H9 (cell line): ENCODE measurements at regions not wholly inside any gene's neighbourhood (a gene's known extent, or its start where the extent isn't known, plus 50 kb on each side); places are given as distances from the start of the nearest gene placed in this dataset.

Source experiments
- DNase-seq: peaks from one replicate; pipeline ENCODE4 v3.0.0-alpha.2; 2017
- H2AFZ ChIP-seq: one replicate; pipeline ENCODE4 v1.6.1; 2013; ENCODE audit warnings: mild to moderate bottlenecking, low read length, control low read depth, moderate library complexity
- H2AK5ac ChIP-seq: 2 replicates; pipeline ENCODE4 v1.6.1; 2013; ENCODE audit warnings: low read length, control low read depth, mixed read lengths; ENCODE audit not compliant: insufficient read length
- H2BK120ac ChIP-seq: one replicate; pipeline ENCODE4 v1.6.1; 2013; ENCODE audit warnings: low read depth, mild to moderate bottlenecking, low read length, control low read depth, inconsistent platforms; ENCODE audit not compliant: poor library complexity, severe bottlenecking
- H2BK12ac ChIP-seq: 2 replicates; pipeline ENCODE4 v1.6.1; 2013; ENCODE audit warnings: low read length, control low read depth, mixed read lengths, low read depth; ENCODE audit not compliant: insufficient read length
- H2BK15ac ChIP-seq: 2 replicates; pipeline ENCODE4 v1.6.1; 2013; ENCODE audit warnings: low read depth, low read length, control low read depth
- H2BK20ac ChIP-seq: one replicate; pipeline ENCODE4 v1.6.1; 2013; ENCODE audit warnings: low read depth, mild to moderate bottlenecking, low read length, control low read depth, inconsistent platforms; ENCODE audit not compliant: poor library complexity, severe bottlenecking
- H2BK5ac ChIP-seq: 2 replicates; pipeline ENCODE4 v1.6.1; 2013; ENCODE audit warnings: low read length, control low read depth, mixed read lengths; ENCODE audit not compliant: insufficient read length
- H3K14ac ChIP-seq: 2 replicates; pipeline ENCODE4 v1.6.1; 2013; ENCODE audit warnings: low read length, control low read depth; ENCODE audit not compliant: insufficient read depth
- H3K18ac ChIP-seq: 2 replicates; pipeline ENCODE4 v1.6.1; 2013; ENCODE audit warnings: low read depth, mild to moderate bottlenecking, mixed read lengths, low read length, control low read depth; ENCODE audit not compliant: insufficient read length
- H3K23ac ChIP-seq: 2 replicates; pipeline ENCODE4 v1.6.1; 2013; ENCODE audit warnings: low read length, control low read depth, mixed read lengths, low read depth; ENCODE audit not compliant: insufficient read length
- H3K23me2 ChIP-seq: 2 replicates; pipeline ENCODE4 v1.6.1; 2013; ENCODE audit warnings: low read depth, mild to moderate bottlenecking, mixed read lengths, low read length, control low read depth; ENCODE audit not compliant: insufficient read length, poor library complexity, severe bottlenecking
- H3K27ac ChIP-seq: 2 replicates; pipeline ENCODE4 v1.5.1; 2013; ENCODE audit warnings: low read length, control low read depth, mixed read lengths, low read depth; ENCODE audit not compliant: insufficient read length
- H3K27me3 ChIP-seq: 2 replicates; pipeline ENCODE4 v1.6.1; 2013; ENCODE audit warnings: low read length, control low read depth, inconsistent platforms; ENCODE audit not compliant: insufficient read depth
- H3K4ac ChIP-seq: 2 replicates; pipeline ENCODE4 v1.6.1; 2013; ENCODE audit warnings: low read depth, mild to moderate bottlenecking, control low read depth, inconsistent platforms, low read length, moderate library complexity
- H3K4me1 ChIP-seq: 2 replicates; pipeline ENCODE4 v1.6.1; 2013; ENCODE audit warnings: low read length, control low read depth, inconsistent platforms; ENCODE audit not compliant: insufficient read depth
- H3K4me2 ChIP-seq: 2 replicates; pipeline ENCODE4 v1.6.1; 2013; ENCODE audit warnings: low read length, control low read depth, mixed read lengths; ENCODE audit not compliant: insufficient read length, insufficient read depth
- H3K56ac ChIP-seq: 2 replicates; pipeline ENCODE4 v1.6.1; 2013; ENCODE audit warnings: low read depth, mild to moderate bottlenecking, mixed read lengths, low read length, control low read depth; ENCODE audit not compliant: insufficient read length
- H3K79me1 ChIP-seq: 2 replicates; pipeline ENCODE4 v1.6.1; 2013; ENCODE audit warnings: low read depth, mild to moderate bottlenecking, moderate library complexity, low read length, control low read depth, inconsistent platforms; ENCODE audit not compliant: insufficient read depth, poor library complexity, severe bottlenecking
- H3K79me2 ChIP-seq: 2 replicates; pipeline ENCODE4 v1.6.1; 2013; ENCODE audit warnings: low read length, control low read depth, inconsistent platforms; ENCODE audit not compliant: insufficient read depth
- H3K9ac ChIP-seq: 2 replicates; pipeline ENCODE4 v1.6.1; 2013; ENCODE audit warnings: low read length, control low read depth, mixed read lengths; ENCODE audit not compliant: insufficient read length; ENCODE audit errors: extremely low read depth
- H3K9me3 ChIP-seq: one replicate; pipeline ENCODE4 v1.6.1; 2013; ENCODE audit warnings: low read depth, low read length, inconsistent platforms; ENCODE audit not compliant: control insufficient read depth
- H3T11ph ChIP-seq: one replicate; pipeline ENCODE4 v1.6.1; 2013; ENCODE audit warnings: mild to moderate bottlenecking, low read length, control low read depth, inconsistent platforms
- H4K20me1 ChIP-seq: one replicate; pipeline ENCODE4 v1.6.1; 2013; ENCODE audit not compliant: control insufficient read depth, insufficient read length, insufficient read depth
- H4K5ac ChIP-seq: 2 replicates; pipeline ENCODE4 v1.6.1; 2013; ENCODE audit warnings: low read depth, mild to moderate bottlenecking, mixed read lengths, low read length, control low read depth; ENCODE audit not compliant: insufficient read length
- H4K8ac ChIP-seq: replicated peaks from 2 replicates; pipeline ENCODE4 v1.6.1; 2013; ENCODE audit warnings: low read length, control low read depth, mixed read lengths, low read depth; ENCODE audit not compliant: insufficient read length
- H4K91ac ChIP-seq: 2 replicates; pipeline ENCODE4 v1.6.1; 2013; ENCODE audit warnings: low read depth, mild to moderate bottlenecking, moderate library complexity, mixed read lengths, low read length, control low read depth; ENCODE audit not compliant: insufficient read length
- H3K27ac Mint-ChIP-seq, 3 experiments: 2 replicates in 2 of 3; 3 replicates in 1 of 3; pipeline ENCODE4 v1.8.0; 2020 to 2021; ENCODE audit warnings: mixed read lengths in 3 of 3, mild to moderate bottlenecking in 1 of 3, moderate library complexity in 1 of 3
- H3K27me3 Mint-ChIP-seq: 2 replicates; pipeline ENCODE4 v1.8.0; 2021; ENCODE audit warnings: low read depth, mild to moderate bottlenecking, moderate library complexity, mixed read lengths
- H3K36me3 Mint-ChIP-seq, 3 experiments: 2 replicates in 2 of 3; 3 replicates in 1 of 3; pipeline ENCODE4 v1.8.0; 2020 to 2021; ENCODE audit warnings: low read depth in 3 of 3, mixed read lengths in 3 of 3; ENCODE audit not compliant: insufficient read depth in 1 of 3
- H3K4me1 Mint-ChIP-seq, 2 experiments: 2 replicates each; pipeline ENCODE4 v1.8.0; 2020; ENCODE audit warnings: mixed read lengths in 2 of 2
- H3K4me3 Mint-ChIP-seq, 2 experiments: 2 replicates in 1 of 2; 3 replicates in 1 of 2; pipeline ENCODE4 v1.8.0; 2020 to 2021; ENCODE audit warnings: mild to moderate bottlenecking in 2 of 2, mixed read lengths in 2 of 2, moderate library complexity in 1 of 2
- H3K9me3 Mint-ChIP-seq, 2 experiments: 2 replicates in 1 of 2; 3 replicates in 1 of 2; pipeline ENCODE4 v1.8.0; 2020; ENCODE audit warnings: mild to moderate bottlenecking in 2 of 2, mixed read lengths in 2 of 2, moderate library complexity in 1 of 2
- CTCF ChIP-seq: fragments of 200-600 bp; sonication (generic); conservative IDR thresholded peaks from 3 replicates; pipeline ENCODE4 v1.8.0; 2021; ENCODE audit warnings: antibody characterized with exemption, mild to moderate bottlenecking
- WGBS: extraction: QIAGEN DNeasy Blood & Tissue Kit; methylation state at CpG from one replicate; pipeline ENCODE4 v1.1.7; 2013; ENCODE audit warnings: missing lambda C conversion rate, low lambda C conversion rate, mixed read lengths; ENCODE audit not compliant: insufficient read length; ENCODE audit errors: extremely low coverage; 5-methylcytosine and 5-hydroxymethylcytosine counted together

- Histone ChIP-seq H4K8ac (no peak overlapping the region), H2AFZ (no peak overlapping the region), H3T11ph (no peak overlapping the region), H3K4me2 (no peak overlapping the region), H2BK15ac (no peak overlapping the region), H3K23ac (no peak overlapping the region), H4K20me1 (no peaks in the 10 kb centered on the region), H3K9ac (no peak overlapping the region), H3K79me2 (no peaks in the 10 kb centered on the region), H4K5ac (no peak overlapping the region), H3K4me1 (no peaks in the 10 kb centered on the region), H3K9me3 (no peaks in the 10 kb centered on the region), H3K27me3 (no peaks in the 10 kb centered on the region), H2BK12ac (no peak overlapping the region), H3K23me2 (no peaks in the 10 kb centered on the region), H2BK20ac (no peak overlapping the region), H2BK5ac (no peak overlapping the region), H3K56ac (no peak overlapping the region), H2AK5ac (no peak overlapping the region), H3K4ac (no peak overlapping the region), H3K27ac (no peak overlapping the region), H4K91ac (no peak overlapping the region), H3K79me1 (no peaks in the 10 kb centered on the region), H3K14ac (no peak overlapping the region), H2BK120ac (no peak overlapping the region), H3K18ac (no peak overlapping the region)
- H3K27ac Mint-ChIP-seq: no peak overlapping the region
- no peaks in the 10 kb centered on the region; a peak in 2 of 7 replicates for H3K36me3 Mint-ChIP-seq
- H3K4me3 Mint-ChIP-seq: no peak overlapping the region
- H3K4me1 Mint-ChIP-seq: peaks cover 17 to 24% of the 10 kb centered on the region in 2 experiments
- no peak for TF ChIP-seq CTCF
- H3K9me3 Mint-ChIP-seq: no peaks in the 10 kb centered on the region
- DNase-seq: no peak
- no peaks in the 10 kb centered on the region for H3K27me3 Mint-ChIP-seq
- no CpG with 5 or more reads among the region's 1 CpG for WGBS
Observed at GRCh38 chr18:54440292-54440691, 82.6 kb downstream of the C18orf54 start.
